GM23338 (cell line): ENCODE measurements at regions not wholly inside any gene's neighbourhood (a gene's known extent, or its start where the extent isn't known, plus 50 kb on each side); places are given as distances from the start of the nearest gene placed in this dataset.

Experiments used
- ATAC-seq: fragments of 200-7000 bp; cut with Tn5 transposase; 3 replicates; pipeline ENCODE4 v1.9.1; 2020
- DNase-seq: peaks from one replicate; pipeline ENCODE4 v3.0.0-alpha.2; 2015; ENCODE audit warnings: low spot score
- H2AFZ ChIP-seq: fragments of 200-600 bp; sonication (generic); 2 replicates; pipeline ENCODE4 v1.8.0; 2016; ENCODE audit warnings: antibody characterized with exemption, mild to moderate bottlenecking, moderate library complexity
- H3F3A ChIP-seq: fragments of 200-600 bp; sonication (generic); replicated peaks from 2 replicates; pipeline ENCODE4 v1.8.0; 2017; ENCODE audit warnings: antibody characterized with exemption, mixed run types, low read depth
- H3K27ac ChIP-seq: fragments of 200-600 bp; sonication (generic); 2 replicates; pipeline ENCODE4 v1.6.1; 2016; ENCODE audit warnings: low read depth
- H3K27me3 ChIP-seq: fragments of 200-600 bp; sonication (generic); 2 replicates; pipeline ENCODE4 v1.8.0; 2016; ENCODE audit warnings: mild to moderate bottlenecking, mixed run types, moderate library complexity; ENCODE audit not compliant: insufficient read depth
- H3K36me3 ChIP-seq: fragments of 200-600 bp; sonication (generic); 2 replicates; pipeline ENCODE4 v1.8.0; 2016; ENCODE audit warnings: mild to moderate bottlenecking; ENCODE audit not compliant: insufficient read depth
- H3K4me1 ChIP-seq: fragments of 200-600 bp; sonication (generic); 2 replicates; pipeline ENCODE4 v1.8.0; 2016; ENCODE audit warnings: mild to moderate bottlenecking, moderate library complexity; ENCODE audit not compliant: insufficient read depth
- H3K4me2 ChIP-seq: fragments of 200-600 bp; sonication (generic); 2 replicates; pipeline ENCODE4 v1.7.1; 2017; ENCODE audit warnings: mixed run types
- H3K4me3 ChIP-seq: fragments of 200-600 bp; sonication (generic); 2 replicates; pipeline ENCODE4 v1.6.1; 2016; ENCODE audit warnings: mixed run types
- H3K79me2 ChIP-seq: fragments of 200-600 bp; sonication (generic); replicated peaks from 2 replicates; pipeline ENCODE4 v1.8.0; 2017; ENCODE audit warnings: mild to moderate bottlenecking; ENCODE audit not compliant: insufficient read depth
- H3K9me2 ChIP-seq: fragments of 200-600 bp; sonication (generic); 2 replicates; pipeline ENCODE4 v1.8.0; 2017; ENCODE audit not compliant: insufficient read depth
- H4K20me1 ChIP-seq: fragments of 200-600 bp; sonication (generic); replicated peaks from 2 replicates; pipeline ENCODE4 v1.8.0; 2017; ENCODE audit warnings: mild to moderate bottlenecking; ENCODE audit not compliant: insufficient read depth
- H3K27ac Mint-ChIP-seq: 2 replicates; pipeline ENCODE4 v1.8.0; 2020; ENCODE audit warnings: inconsistent platforms, mild to moderate bottlenecking, moderate library complexity, mixed read lengths
- H3K27me3 Mint-ChIP-seq: 3 replicates; pipeline ENCODE4 v1.8.0; 2022; ENCODE audit warnings: low read depth, mild to moderate bottlenecking, moderate library complexity, mixed read lengths, inconsistent platforms; ENCODE audit not compliant: insufficient read depth, poor library complexity
- H3K36me3 Mint-ChIP-seq: 3 replicates; pipeline ENCODE4 v1.8.0; 2021; ENCODE audit warnings: low read depth, mild to moderate bottlenecking, inconsistent platforms, moderate library complexity, mixed read lengths
- H3K4me1 Mint-ChIP-seq: 3 replicates; pipeline ENCODE4 v1.8.0; 2020; ENCODE audit warnings: mild to moderate bottlenecking, inconsistent platforms, mixed read lengths
- H3K4me3 Mint-ChIP-seq: 3 replicates; pipeline ENCODE4 v1.8.0; 2021; ENCODE audit warnings: moderate library complexity, mild to moderate bottlenecking, inconsistent platforms, mixed read lengths
- H3K9me3 Mint-ChIP-seq: 3 replicates; pipeline ENCODE4 v1.8.0; 2020; ENCODE audit warnings: moderate library complexity, mild to moderate bottlenecking, inconsistent platforms, mixed read lengths
- CREB1 ChIP-seq: fragments of 250-450 bp; sonication (Bioruptor Pico); IDR thresholded peaks from 2 replicates; pipeline ENCODE4 v1.5.0; 2020; ENCODE audit warnings: low read depth, mild to moderate bottlenecking, moderate library complexity
- ETS1 ChIP-seq: IDR thresholded peaks from 2 replicates; pipeline ENCODE4 v1.6.1; 2016; ENCODE audit warnings: antibody characterized with exemption
- EZH2 ChIP-seq: fragments of 200-600 bp; sonication (generic); IDR thresholded peaks from one replicate; pipeline ENCODE4 v1.8.0; 2017; ENCODE audit warnings: antibody characterized with exemption, mild to moderate bottlenecking, low read depth; ENCODE audit not compliant: unreplicated experiment
- JUNB ChIP-seq: IDR thresholded peaks from one replicate; pipeline ENCODE4 v1.6.1; 2016; ENCODE audit warnings: antibody characterized with exemption; ENCODE audit not compliant: unreplicated experiment
- NANOG ChIP-seq: IDR thresholded peaks from 2 replicates; pipeline ENCODE4 v1.6.1; 2016; ENCODE audit warnings: antibody characterized with exemption, borderline replicate concordance
- POLR2AphosphoS5 ChIP-seq: IDR thresholded peaks from 2 replicates; pipeline ENCODE4 v1.6.1; 2016; ENCODE audit warnings: antibody characterized with exemption, low read depth
- STAT1 ChIP-seq: IDR thresholded peaks from one replicate; pipeline ENCODE4 v1.6.1; 2016; ENCODE audit warnings: antibody characterized with exemption; ENCODE audit not compliant: unreplicated experiment
- ZNF114 ChIP-seq: fragments of 250-450 bp; sonication (Bioruptor Pico); IDR thresholded peaks from 2 replicates; pipeline ENCODE4 v1.5.0; 2020; ENCODE audit warnings: mild to moderate bottlenecking, moderate library complexity
- ZNF331 ChIP-seq: fragments of 250-450 bp; sonication (Bioruptor Pico); IDR thresholded peaks from 2 replicates; pipeline ENCODE4 v1.5.0; 2020; ENCODE audit warnings: low read depth, mild to moderate bottlenecking, moderate library complexity
- TF ChIP-seq, protein P1 (sequence below): IDR thresholded peaks from one replicate; pipeline ENCODE4 v1.6.1; 2018; ENCODE audit warnings: antibody characterized with exemption; ENCODE audit not compliant: unreplicated experiment
- TF ChIP-seq, protein P2 (sequence below), 2 experiments: fragments of 200-600 bp in 1 of 2; sonication (generic) in 1 of 2; conservative IDR thresholded peaks; 2 replicates each; pipeline versions ENCODE4 v1.5.1 to v1.6.1; 2016 to 2017; ENCODE audit warnings: antibody characterized with exemption in 2 of 2, low read depth in 2 of 2, mild to moderate bottlenecking in 2 of 2, moderate library complexity in 1 of 2

- TF ChIP-seq CREB1 (no peak), STAT1 (no peak), ETS1 (no peak), POLR2AphosphoS5 (no peak), EZH2 (no peak), JUNB (no peak), ZNF331 (CRISPR knock-in tag) (no peak), NANOG (no peak)
- TF ChIP-seq, protein P1, sequence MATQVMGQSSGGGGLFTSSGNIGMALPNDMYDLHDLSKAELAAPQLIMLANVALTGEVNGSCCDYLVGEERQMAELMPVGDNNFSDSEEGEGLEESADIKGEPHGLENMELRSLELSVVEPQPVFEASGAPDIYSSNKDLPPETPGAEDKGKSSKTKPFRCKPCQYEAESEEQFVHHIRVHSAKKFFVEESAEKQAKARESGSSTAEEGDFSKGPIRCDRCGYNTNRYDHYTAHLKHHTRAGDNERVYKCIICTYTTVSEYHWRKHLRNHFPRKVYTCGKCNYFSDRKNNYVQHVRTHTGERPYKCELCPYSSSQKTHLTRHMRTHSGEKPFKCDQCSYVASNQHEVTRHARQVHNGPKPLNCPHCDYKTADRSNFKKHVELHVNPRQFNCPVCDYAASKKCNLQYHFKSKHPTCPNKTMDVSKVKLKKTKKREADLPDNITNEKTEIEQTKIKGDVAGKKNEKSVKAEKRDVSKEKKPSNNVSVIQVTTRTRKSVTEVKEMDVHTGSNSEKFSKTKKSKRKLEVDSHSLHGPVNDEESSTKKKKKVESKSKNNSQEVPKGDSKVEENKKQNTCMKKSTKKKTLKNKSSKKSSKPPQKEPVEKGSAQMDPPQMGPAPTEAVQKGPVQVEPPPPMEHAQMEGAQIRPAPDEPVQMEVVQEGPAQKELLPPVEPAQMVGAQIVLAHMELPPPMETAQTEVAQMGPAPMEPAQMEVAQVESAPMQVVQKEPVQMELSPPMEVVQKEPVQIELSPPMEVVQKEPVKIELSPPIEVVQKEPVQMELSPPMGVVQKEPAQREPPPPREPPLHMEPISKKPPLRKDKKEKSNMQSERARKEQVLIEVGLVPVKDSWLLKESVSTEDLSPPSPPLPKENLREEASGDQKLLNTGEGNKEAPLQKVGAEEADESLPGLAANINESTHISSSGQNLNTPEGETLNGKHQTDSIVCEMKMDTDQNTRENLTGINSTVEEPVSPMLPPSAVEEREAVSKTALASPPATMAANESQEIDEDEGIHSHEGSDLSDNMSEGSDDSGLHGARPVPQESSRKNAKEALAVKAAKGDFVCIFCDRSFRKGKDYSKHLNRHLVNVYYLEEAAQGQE = no peak
- TF ChIP-seq, protein P2, sequence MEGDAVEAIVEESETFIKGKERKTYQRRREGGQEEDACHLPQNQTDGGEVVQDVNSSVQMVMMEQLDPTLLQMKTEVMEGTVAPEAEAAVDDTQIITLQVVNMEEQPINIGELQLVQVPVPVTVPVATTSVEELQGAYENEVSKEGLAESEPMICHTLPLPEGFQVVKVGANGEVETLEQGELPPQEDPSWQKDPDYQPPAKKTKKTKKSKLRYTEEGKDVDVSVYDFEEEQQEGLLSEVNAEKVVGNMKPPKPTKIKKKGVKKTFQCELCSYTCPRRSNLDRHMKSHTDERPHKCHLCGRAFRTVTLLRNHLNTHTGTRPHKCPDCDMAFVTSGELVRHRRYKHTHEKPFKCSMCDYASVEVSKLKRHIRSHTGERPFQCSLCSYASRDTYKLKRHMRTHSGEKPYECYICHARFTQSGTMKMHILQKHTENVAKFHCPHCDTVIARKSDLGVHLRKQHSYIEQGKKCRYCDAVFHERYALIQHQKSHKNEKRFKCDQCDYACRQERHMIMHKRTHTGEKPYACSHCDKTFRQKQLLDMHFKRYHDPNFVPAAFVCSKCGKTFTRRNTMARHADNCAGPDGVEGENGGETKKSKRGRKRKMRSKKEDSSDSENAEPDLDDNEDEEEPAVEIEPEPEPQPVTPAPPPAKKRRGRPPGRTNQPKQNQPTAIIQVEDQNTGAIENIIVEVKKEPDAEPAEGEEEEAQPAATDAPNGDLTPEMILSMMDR (conservative IDR thresholded peaks at IDR 0.05; ENCODE audit: low read depth in 2 of 2) = no peak
- Mint-ChIP-seq H3K36me3 (no peaks in the 10 kb centered on the region), H3K4me3 (no peak overlapping the region), H3K4me1 (no peaks in the 10 kb centered on the region), H3K27me3 (no peaks in the 10 kb centered on the region), H3K9me3 (no peaks in the 10 kb centered on the region), H3K27ac (no peak overlapping the region)
- H3F3A ChIP-seq = no peaks in the 10 kb centered on the region
- ATAC-seq (no peak), DNase-seq (no peak)
- H3K36me3 ChIP-seq = no peaks in the 10 kb centered on the region
- H3K79me2 ChIP-seq = no peaks in the 10 kb centered on the region
- no peaks in the 10 kb centered on the region for H3K4me1 ChIP-seq
- no peak overlapping the region for H2AFZ ChIP-seq
- H3K9me2 ChIP-seq = peaks cover 5% of the 10 kb centered on the region; the same call in 1 of the 2 replicates
- no peaks in the 10 kb centered on the region for H4K20me1 ChIP-seq
- no peaks in the 10 kb centered on the region for H3K27me3 ChIP-seq
- no peak overlapping the region for H3K4me3 ChIP-seq
- no peak overlapping the region for H3K27ac ChIP-seq
- no peak overlapping the region for H3K4me2 ChIP-seq
Measured at GRCh38 chr6:79832723-79833122, 114.6 kb downstream of the ELOVL4 start.

DNA sequence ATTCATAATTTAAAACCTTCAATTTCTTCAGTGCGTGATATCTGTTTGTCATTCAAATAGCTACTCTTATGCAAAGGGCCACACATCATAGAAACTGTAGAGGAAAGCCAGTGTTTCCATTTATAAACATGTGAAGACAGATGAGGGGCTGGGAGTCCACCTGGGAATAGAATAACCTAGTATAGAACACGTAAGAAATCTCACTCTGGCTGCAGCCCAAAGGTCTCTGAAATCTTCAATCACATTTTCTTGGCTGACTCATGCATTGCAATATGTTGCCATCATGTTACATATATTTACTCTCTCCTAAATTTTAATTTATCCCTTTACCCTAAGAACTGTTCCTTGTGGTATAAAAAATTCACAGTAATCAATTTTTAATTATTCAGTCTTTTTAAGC, 123.2 kb downstream of the ELOVL4 start:
- Mint-ChIP-seq H3K36me3 (no peaks in the 10 kb centered on the region), H3K4me1 (peaks cover 14% of the 10 kb centered on the region; the same call in 2 of the 3 replicates), H3K4me3 (no peak overlapping the region), H3K27ac (no peak overlapping the region), H3K9me3 (peaks cover 6% of the 10 kb centered on the region), H3K27me3 (peaks cover 2% of the 10 kb centered on the region)
- H3K4me2 ChIP-seq = no peak overlapping the region
- H3K79me2 ChIP-seq = no peaks in the 10 kb centered on the region
- no peaks in the 10 kb centered on the region for H3K27me3 ChIP-seq
- no peak overlapping the region for H3K27ac ChIP-seq
- no peaks in the 10 kb centered on the region for H4K20me1 ChIP-seq
- H3K4me1 ChIP-seq = peaks cover 4% of the 10 kb centered on the region; the same call in 1 of the 2 replicates
- no peaks in the 10 kb centered on the region for H3F3A ChIP-seq
- H3K4me3 ChIP-seq = no peak overlapping the region
- TF ChIP-seq ZNF114 (no peak), POLR2AphosphoS5 (no peak)
- TF ChIP-seq, protein P2 (conservative IDR thresholded peaks at IDR 0.05; ENCODE audit: low read depth in 2 of 2) = no peak
- TF ChIP-seq, protein P1 = no peak
- DNase-seq (no peak), ATAC-seq (no peak)
- no peak overlapping the region for H2AFZ ChIP-seq
- H3K9me2 ChIP-seq = no peaks in the 10 kb centered on the region
- no peaks in the 10 kb centered on the region for H3K36me3 ChIP-seq
